ENCODE measurements at regions not wholly inside any gene's neighbourhood (a gene's known extent, or its start where the extent isn't known, plus 50 kb on each side); places are given as distances from the start of the nearest gene placed in this dataset.

GRCh38 chr12:38543151-38543550, 226.6 kb downstream of the ALG10B start:
- TF ChIP-seq POLR2A (IDR thresholded peaks at IDR 0.05; ENCODE audit: low read length) (no peak), GATA1 (IDR thresholded peaks at IDR 0.05; ENCODE audit: low read depth, low read length) (no peak)

Measured in erythroblast (primary cell).